Natural killer cell (primary cell): ENCODE measurements at regions not wholly inside any gene's neighbourhood (a gene's known extent, or its start where the extent isn't known, plus 50 kb on each side); places are given as distances from the start of the nearest gene placed in this dataset.
"Not testable (repeated sequence)": the region's sequence is repeated elsewhere in the genome, so short reads cannot be mapped to it uniquely, and the experiment has no call there.

Experiments used
- ATAC-seq, 3 donors: fragments of 150-1000 bp in 2 of 3; fragments of 200-7000 bp in 1 of 3; cut with Tn5 transposase; 1 replicate in 1 of 3; 2 replicates in 2 of 3; pipeline ENCODE4 v1.10.0; 2021; ENCODE audit warnings: mild to moderate bottlenecking in 2 of 3, moderate library complexity in 2 of 3
- DNase-seq, 2 donors: peaks; one replicate each; pipeline versions ENCODE4 v3.0.0 to v3.0.0-alpha.2; 2013 to 2021; ENCODE audit warnings: mixed read lengths in 1 of 2
- H3K27ac ChIP-seq: one replicate; pipeline ENCODE4 v1.5.1; 2013; ENCODE audit warnings: mild to moderate bottlenecking, low read length
- H3K27me3 ChIP-seq: one replicate; pipeline ENCODE4 v1.6.1; 2013; ENCODE audit warnings: low read length; ENCODE audit not compliant: control insufficient read depth, insufficient read depth
- H3K36me3 ChIP-seq: one replicate; pipeline ENCODE4 v1.6.1; 2013; ENCODE audit warnings: low read length; ENCODE audit not compliant: control insufficient read depth, insufficient read depth
- H3K4me1 ChIP-seq: one replicate; pipeline ENCODE4 v1.6.1; 2013; ENCODE audit warnings: low read length; ENCODE audit not compliant: control insufficient read depth, insufficient read depth
- H3K4me3 ChIP-seq: one replicate; pipeline ENCODE4 v1.5.1; 2013; ENCODE audit warnings: low read length
- H3K9me3 ChIP-seq: one replicate; pipeline ENCODE4 v1.6.1; 2013; ENCODE audit warnings: low read length; ENCODE audit not compliant: control insufficient read depth, insufficient read depth
- H3K27ac Mint-ChIP-seq, 2 donors: one replicate each; pipeline ENCODE4 v1.8.0; 2022; ENCODE audit warnings: mild to moderate bottlenecking in 2 of 2, mixed read lengths in 2 of 2, moderate library complexity in 1 of 2
- H3K27me3 Mint-ChIP-seq, 2 donors: one replicate each; pipeline ENCODE4 v1.8.0; 2022; ENCODE audit warnings: low read depth in 2 of 2, mixed read lengths in 2 of 2
- H3K36me3 Mint-ChIP-seq: one replicate; pipeline ENCODE4 v1.8.0; 2022; ENCODE audit warnings: mixed read lengths
- H3K4me1 Mint-ChIP-seq, 2 donors: one replicate each; pipeline ENCODE4 v1.8.0; 2022; ENCODE audit warnings: mixed read lengths in 2 of 2
- H3K4me3 Mint-ChIP-seq: one replicate; pipeline ENCODE4 v1.8.0; 2022; ENCODE audit warnings: mild to moderate bottlenecking, moderate library complexity, mixed read lengths
- H3K9me3 Mint-ChIP-seq, 2 donors: one replicate each; pipeline ENCODE4 v1.8.0; 2022; ENCODE audit warnings: mixed read lengths in 2 of 2
- WGBS: methylation state at CpG from one replicate; pipeline ENCODE4 v1.1.7; 2013; ENCODE audit warnings: missing lambda C conversion rate; ENCODE audit not compliant: insufficient coverage; 5-methylcytosine and 5-hydroxymethylcytosine counted together
- intact Hi-C: fragments of 100-400 bp; cut with micrococcal nuclease; formaldehyde crosslinking; loops from one replicate; pipeline ENCODE4 v1.14.2; 2022
- TF ChIP-seq, protein P1 (sequence below): fragments of 200-600 bp; IDR thresholded peaks from one replicate; pipeline ENCODE4 v1.8.0; 2022; ENCODE audit warnings: antibody characterized with exemption

DNA sequence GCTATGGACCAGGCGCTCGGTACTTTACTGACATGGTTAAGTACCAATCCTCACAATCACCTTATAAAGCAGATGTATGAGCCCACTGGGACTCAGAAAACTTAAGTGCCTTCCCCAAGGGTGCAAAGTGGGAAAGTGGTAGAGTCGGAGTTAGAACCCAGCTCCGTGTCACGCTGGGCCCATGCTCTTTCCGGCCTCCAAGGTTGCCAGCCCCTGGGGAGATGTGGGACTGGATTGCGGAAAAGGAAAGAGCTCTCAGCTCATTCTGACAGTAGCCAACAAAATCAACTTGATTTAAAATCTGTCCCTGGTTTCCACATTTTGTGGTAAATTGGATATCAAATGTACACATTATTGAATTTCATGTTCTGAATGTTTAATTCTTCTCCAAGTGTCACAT, 403.8 kb downstream of the DCDC2C start:
- intact Hi-C loops, result no loop called here
- no peak for ATAC-seq

GRCh38 chr2:4110273-4110672, 406.9 kb downstream of the DCDC2C start:
- H3K27me3 ChIP-seq, result no peaks in the 10 kb centered on the region
- no peaks in the 10 kb centered on the region for H3K4me1 ChIP-seq
- ATAC-seq (no peak), DNase-seq (no peak)
- no peaks in the 10 kb centered on the region for H3K36me3 ChIP-seq
- intact Hi-C loops, result no loop called here
- H3K27ac Mint-ChIP-seq, result no peak overlapping the region
- TF ChIP-seq, protein P1, sequence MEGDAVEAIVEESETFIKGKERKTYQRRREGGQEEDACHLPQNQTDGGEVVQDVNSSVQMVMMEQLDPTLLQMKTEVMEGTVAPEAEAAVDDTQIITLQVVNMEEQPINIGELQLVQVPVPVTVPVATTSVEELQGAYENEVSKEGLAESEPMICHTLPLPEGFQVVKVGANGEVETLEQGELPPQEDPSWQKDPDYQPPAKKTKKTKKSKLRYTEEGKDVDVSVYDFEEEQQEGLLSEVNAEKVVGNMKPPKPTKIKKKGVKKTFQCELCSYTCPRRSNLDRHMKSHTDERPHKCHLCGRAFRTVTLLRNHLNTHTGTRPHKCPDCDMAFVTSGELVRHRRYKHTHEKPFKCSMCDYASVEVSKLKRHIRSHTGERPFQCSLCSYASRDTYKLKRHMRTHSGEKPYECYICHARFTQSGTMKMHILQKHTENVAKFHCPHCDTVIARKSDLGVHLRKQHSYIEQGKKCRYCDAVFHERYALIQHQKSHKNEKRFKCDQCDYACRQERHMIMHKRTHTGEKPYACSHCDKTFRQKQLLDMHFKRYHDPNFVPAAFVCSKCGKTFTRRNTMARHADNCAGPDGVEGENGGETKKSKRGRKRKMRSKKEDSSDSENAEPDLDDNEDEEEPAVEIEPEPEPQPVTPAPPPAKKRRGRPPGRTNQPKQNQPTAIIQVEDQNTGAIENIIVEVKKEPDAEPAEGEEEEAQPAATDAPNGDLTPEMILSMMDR, result no peak
- H3K27me3 Mint-ChIP-seq, result no peaks in the 10 kb centered on the region
- WGBS, result 85% methylated on average over 4 of the region's 4 CpGs
- H3K9me3 Mint-ChIP-seq, result peaks cover 0 to 2% of the 10 kb centered on the region in 2 donors
- H3K9me3 ChIP-seq, result no peaks in the 10 kb centered on the region
- H3K27ac ChIP-seq, result no peak overlapping the region
- no peaks in the 10 kb centered on the region for H3K4me1 Mint-ChIP-seq
- no peaks in the 10 kb centered on the region for H3K36me3 Mint-ChIP-seq
- no peak overlapping the region for H3K4me3 Mint-ChIP-seq
- H3K4me3 ChIP-seq, result no peak overlapping the region

More for the DNA sequence above, 403.8 kb downstream of the DCDC2C start:
- Histone ChIP-seq H3K9me3 (no peaks in the 10 kb centered on the region), H3K27me3 (no peaks in the 10 kb centered on the region), H3K36me3 (no peaks in the 10 kb centered on the region), H3K4me3 (no peak overlapping the region), H3K27ac (no peak overlapping the region), H3K4me1 (no peaks in the 10 kb centered on the region)
- H3K36me3 Mint-ChIP-seq, result no peaks in the 10 kb centered on the region
- H3K4me3 Mint-ChIP-seq, result no peak overlapping the region
- TF ChIP-seq, protein P1, result no peak
- H3K9me3 Mint-ChIP-seq, result peaks cover 2 to 4% of the 10 kb centered on the region in 2 donors
- WGBS, result 93% methylated on average over 7 of the region's 7 CpGs
- H3K27ac Mint-ChIP-seq, result no peak overlapping the region
- no peaks in the 10 kb centered on the region for H3K27me3 Mint-ChIP-seq
- DNase-seq, result no peak
- no peaks in the 10 kb centered on the region for H3K4me1 Mint-ChIP-seq

DNA sequence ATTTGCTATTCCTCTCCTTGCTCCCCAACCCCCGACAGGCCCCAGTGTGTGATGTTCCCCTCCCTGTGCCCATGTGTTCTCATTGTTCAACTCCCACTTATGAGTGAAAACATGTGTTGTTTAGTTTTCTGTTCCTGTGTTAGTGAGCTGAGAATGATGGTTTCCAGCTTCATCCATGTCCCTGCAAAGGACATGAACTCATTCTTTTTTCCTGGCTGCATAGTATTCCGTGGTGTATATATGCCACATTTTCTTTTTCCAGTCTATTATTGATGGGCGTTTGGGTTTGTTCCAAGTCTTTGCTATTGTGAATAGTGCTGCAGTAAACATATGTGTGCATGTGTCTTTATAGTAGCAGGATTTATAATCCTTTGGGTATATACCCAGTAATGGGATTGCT, 412.1 kb downstream of the DCDC2C start:
- H3K27ac Mint-ChIP-seq, H3K4me3 ChIP-seq, H3K4me1 Mint-ChIP-seq, H3K4me3 Mint-ChIP-seq, H3K27ac ChIP-seq, H3K4me1 ChIP-seq, H3K27me3 Mint-ChIP-seq, H3K36me3 ChIP-seq, H3K36me3 Mint-ChIP-seq, DNase-seq, H3K27me3 ChIP-seq, H3K9me3 ChIP-seq, ATAC-seq, intact Hi-C loops: not testable (repeated sequence)
- peaks cover 12% of the 10 kb centered on the region in 2 donors for H3K9me3 Mint-ChIP-seq
- WGBS, result 75% methylated on average over 1 of the region's 3 CpGs

DNA sequence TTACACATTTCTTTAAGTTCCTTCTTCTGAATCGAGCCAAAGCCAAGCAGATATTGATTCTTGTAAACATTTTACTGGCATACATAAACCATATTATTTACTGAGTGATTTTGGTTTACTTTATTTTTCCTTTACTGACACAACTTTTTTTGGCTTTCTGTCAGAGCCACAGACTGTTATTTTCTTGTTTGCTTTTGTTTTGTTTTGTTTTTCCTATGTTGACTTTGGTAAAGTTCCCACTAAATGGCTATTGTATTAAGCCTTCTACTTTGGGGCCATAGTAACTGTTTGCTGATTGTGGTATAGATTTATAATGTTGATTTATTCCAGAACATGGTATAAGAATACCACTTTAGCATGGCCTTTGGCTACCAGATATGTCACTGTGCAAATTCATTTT, 419.4 kb downstream of the DCDC2C start:
- Histone ChIP-seq H3K9me3 (no peaks in the 10 kb centered on the region), H3K27ac (no peak overlapping the region), H3K27me3 (no peaks in the 10 kb centered on the region), H3K36me3 (no peaks in the 10 kb centered on the region), H3K4me1 (no peaks in the 10 kb centered on the region), H3K4me3 (no peak overlapping the region)
- no CpG with 5 or more reads among the region's 1 CpG for WGBS
- Mint-ChIP-seq H3K4me3 (no peak overlapping the region), H3K27me3 (no peaks in the 10 kb centered on the region), H3K9me3 (peaks cover 16 to 22% of the 10 kb centered on the region in 2 donors), H3K36me3 (peaks cover 7% of the 10 kb centered on the region), H3K27ac (no peak overlapping the region), H3K4me1 (no peaks in the 10 kb centered on the region)
- TF ChIP-seq, protein P1, result no peak
- intact Hi-C loops, result no loop called here
- no peak for DNase-seq
- no peak for ATAC-seq
